Smooth muscle cell (in vitro differentiated cells): ENCODE measurements at regions not wholly inside any gene's neighbourhood (a gene's known extent, or its start where the extent isn't known, plus 50 kb on each side); places are given as distances from the start of the nearest gene placed in this dataset.

ENCODE experiments used
- DNase-seq: peaks from one replicate; lab custom pipeline; 2025; ENCODE audit not compliant: unreplicated experiment; lab: John Stamatoyannopoulos, UW
- H2AFZ ChIP-seq: fragments of 200-600 bp; sonication (generic); 2 replicates; pipeline ENCODE4 v1.6.0; 2016; ENCODE audit warnings: antibody characterized with exemption, low read depth, mild to moderate bottlenecking
- H3F3A ChIP-seq: fragments of 200-600 bp; sonication (generic); 2 replicates; pipeline ENCODE4 v1.6.0; 2017; ENCODE audit warnings: antibody characterized with exemption, low read depth
- H3K27ac ChIP-seq: fragments of 200-600 bp; sonication (generic); 2 replicates; pipeline ENCODE4 v1.5.1; 2016; ENCODE audit warnings: low read depth, mild to moderate bottlenecking
- H3K27me3 ChIP-seq: fragments of 200-600 bp; sonication (generic); 2 replicates; pipeline ENCODE4 v1.6.1; 2016; ENCODE audit warnings: low read depth, mild to moderate bottlenecking
- H3K36me3 ChIP-seq: fragments of 200-600 bp; sonication (generic); 2 replicates; pipeline ENCODE4 v1.5.1; 2016; ENCODE audit warnings: low read depth
- H3K4me1 ChIP-seq: fragments of 200-600 bp; sonication (generic); 2 replicates; pipeline ENCODE4 v1.5.1; 2016; ENCODE audit warnings: low read depth
- H3K4me2 ChIP-seq: fragments of 200-600 bp; sonication (generic); 2 replicates; pipeline ENCODE4 v1.6.0; 2016; ENCODE audit warnings: mild to moderate bottlenecking
- H3K4me3 ChIP-seq: fragments of 200-600 bp; sonication (generic); 2 replicates; pipeline ENCODE4 v1.5.1; 2016; ENCODE audit warnings: mild to moderate bottlenecking
- H3K79me2 ChIP-seq: fragments of 200-600 bp; sonication (generic); 2 replicates; pipeline ENCODE4 v1.6.0; 2016; ENCODE audit warnings: low read depth, mild to moderate bottlenecking
- H3K9ac ChIP-seq: fragments of 200-600 bp; sonication (generic); 2 replicates; pipeline ENCODE4 v1.6.0; 2016; ENCODE audit warnings: low read depth
- H3K9me3 ChIP-seq: fragments of 200-600 bp; sonication (generic); replicated peaks from 2 replicates; pipeline ENCODE4 v1.5.1; 2016; ENCODE audit warnings: low read depth
- H4K20me1 ChIP-seq: fragments of 200-600 bp; sonication (generic); 2 replicates; pipeline ENCODE4 v1.6.0; 2016; ENCODE audit warnings: low read depth
- CTCF ChIP-seq: fragments of 200-600 bp; sonication (generic); IDR thresholded peaks from 2 replicates; pipeline ENCODE4 v1.5.1; 2017; ENCODE audit warnings: borderline replicate concordance, mild to moderate bottlenecking, antibody characterized with exemption; ENCODE audit not compliant: insufficient read depth, poor library complexity, severe bottlenecking
- WGBS: methylation state at CpG from one replicate; pipeline ENCODE4 v1.1.7; 2016; ENCODE audit warnings: low lambda C conversion rate; 5-methylcytosine and 5-hydroxymethylcytosine counted together

DNA sequence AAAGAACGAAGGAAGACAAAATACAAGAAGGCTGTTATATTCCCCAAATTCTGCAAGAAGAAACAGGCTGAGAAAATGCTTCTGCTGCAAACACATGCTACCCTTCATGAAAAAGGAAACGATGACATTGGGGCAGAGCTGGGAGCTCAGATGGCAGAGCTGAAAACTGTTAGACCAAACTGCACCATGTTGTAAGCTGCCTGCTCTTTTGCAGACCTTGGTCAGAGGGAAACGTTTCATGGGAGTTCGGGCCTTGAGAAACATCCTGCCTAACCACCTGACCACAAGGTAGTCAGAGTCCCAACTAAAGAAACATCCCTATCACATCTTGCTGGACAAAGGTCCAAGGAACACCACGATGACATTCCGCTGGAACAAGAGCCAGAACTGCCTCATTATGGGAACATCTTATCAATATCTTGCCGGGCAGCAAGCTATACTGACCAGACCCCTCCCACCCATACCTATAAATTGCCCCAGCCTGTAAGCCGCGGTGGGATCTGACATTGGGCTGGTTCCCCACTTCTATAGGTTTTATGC is 110.7 kb upstream of the CTSC start:
- TF ChIP-seq CTCF = no peak
- DNase-seq = no peak
- no peaks in the 10 kb centered on the region for H3K4me1 ChIP-seq
- H3K36me3 ChIP-seq = no peaks in the 10 kb centered on the region
- no peaks in the 10 kb centered on the region for H3K9me3 ChIP-seq
- no peak overlapping the region for H2AFZ ChIP-seq
- H3K79me2 ChIP-seq = no peaks in the 10 kb centered on the region
- H3K9ac ChIP-seq = no peak overlapping the region
- no peaks in the 10 kb centered on the region for H3F3A ChIP-seq
- H3K4me3 ChIP-seq = no peak overlapping the region
- no peaks in the 10 kb centered on the region for H3K27me3 ChIP-seq
- no peak overlapping the region for H3K4me2 ChIP-seq
- 92% methylated on average over 9 of the region's 9 CpGs for WGBS
- H4K20me1 ChIP-seq = no peaks in the 10 kb centered on the region
- no peak overlapping the region for H3K27ac ChIP-seq

- H3K27me3 ChIP-seq = no peaks in the 10 kb centered on the region
- WGBS = 100% methylated on average over 1 of the region's 1 CpG
- H3K4me2 ChIP-seq = no peak overlapping the region
- no peaks in the 10 kb centered on the region for H3K36me3 ChIP-seq
- no peaks in the 10 kb centered on the region for H4K20me1 ChIP-seq
- H3K4me3 ChIP-seq = no peak overlapping the region
- TF ChIP-seq CTCF = no peak
- H3K4me1 ChIP-seq = no peaks in the 10 kb centered on the region
- no peak for DNase-seq
- H3F3A ChIP-seq = no peaks in the 10 kb centered on the region
- H3K9me3 ChIP-seq = no peaks in the 10 kb centered on the region
- no peak overlapping the region for H3K27ac ChIP-seq
- no peak overlapping the region for H2AFZ ChIP-seq
- H3K9ac ChIP-seq = no peak overlapping the region
- H3K79me2 ChIP-seq = no peaks in the 10 kb centered on the region
These were observed 109.7 kb upstream of the CTSC start for GRCh38 chr11:88447281-88447680.

- DNase-seq = no peak
- Histone ChIP-seq H3K9me3 (no peaks in the 10 kb centered on the region), H3K4me2 (no peak overlapping the region), H3K4me3 (no peak overlapping the region), H3F3A (no peaks in the 10 kb centered on the region), H3K9ac (no peak overlapping the region), H3K79me2 (no peaks in the 10 kb centered on the region), H3K36me3 (no peaks in the 10 kb centered on the region), H2AFZ (no peak overlapping the region), H4K20me1 (no peaks in the 10 kb centered on the region), H3K27me3 (no peaks in the 10 kb centered on the region), H3K27ac (no peak overlapping the region), H3K4me1 (no peaks in the 10 kb centered on the region)
- TF ChIP-seq CTCF = no peak
- WGBS = 75% methylated on average over 3 of the region's 3 CpGs
These were observed 101.8 kb upstream of the CTSC start for GRCh38 chr11:88439356-88439755.

- WGBS = 83% methylated on average over 2 of the region's 2 CpGs
These were observed 101.2 kb upstream of the CTSC start for GRCh38 chr11:88438721-88439120.

More at GRCh38 chr11:88438721-88439120, 101.2 kb upstream of the CTSC start:
- Histone ChIP-seq H3K36me3 (no peaks in the 10 kb centered on the region), H3K27ac (no peak overlapping the region), H4K20me1 (no peaks in the 10 kb centered on the region), H2AFZ (no peak overlapping the region), H3K27me3 (no peaks in the 10 kb centered on the region), H3F3A (no peaks in the 10 kb centered on the region), H3K4me1 (no peaks in the 10 kb centered on the region), H3K4me3 (no peak overlapping the region), H3K79me2 (no peaks in the 10 kb centered on the region), H3K9me3 (no peaks in the 10 kb centered on the region), H3K4me2 (no peak overlapping the region), H3K9ac (no peak overlapping the region)
- no peak for TF ChIP-seq CTCF
- no peak for DNase-seq
